K562 (cell line): ENCODE measurements at regions not wholly inside any gene's neighbourhood (a gene's known extent, or its start where the extent isn't known, plus 50 kb on each side); places are given as distances from the start of the nearest gene placed in this dataset.

Experiments used
- ATAC-seq: fragments of 200-7000 bp; cut with Tn5 transposase; 3 replicates; pipeline ENCODE4 v1.9.1; 2020; ENCODE audit warnings: moderate library complexity
- BruUV-seq: library from RNA; stranded (reverse); fragments of 400-500 nt; replicated peaks from 2 replicates; lab custom pipeline; 2021; lab: Mats Ljungman, UMichigan
- CTCF ChIA-PET: fragments of 300-600 bp; formaldehyde crosslinking; extraction: SDS; loops from one replicate; lab custom pipeline; 2021; ENCODE audit warnings: low intra/inter-chr PET ratio; lab: Yijun Ruan, JAX
- POLR2A ChIA-PET: fragments of 300-600, 350-650 bp; sonication (Branson Sonifier 250); formaldehyde crosslinking; extraction: SDS; loops from one replicate; lab custom pipeline; 2021; ENCODE audit warnings: antibody characterized with exemption, inconsistent platforms; lab: Yijun Ruan, JAX
- DNase-seq, 4 experiments: peaks; one replicate each; pipeline versions ENCODE4 v3.0.0 to v3.0.0-alpha.2; 2011 to 2018; ENCODE audit warnings: low spot score in 3 of 4, mixed read lengths in 3 of 4; ENCODE audit errors: extremely low read depth in 1 of 4
- FAIRE-seq: peaks from 2 replicates; lab custom pipeline; 2011; peaks lifted over from hg19 to GRCh38; lab: Jason Lieb, UNC
- H2AFZ ChIP-seq: 2 replicates; pipeline ENCODE4 v1.6.0; 2011; ENCODE audit warnings: low read depth, low read length, control low read depth, inconsistent platforms
- H3K27ac ChIP-seq: fragments of 200-600 bp; 3 replicates; pipeline ENCODE4 v1.8.0; 2011; ENCODE audit warnings: low read depth, mild to moderate bottlenecking, control low read depth, inconsistent platforms, low read length, moderate library complexity, mixed read lengths; ENCODE audit errors: extremely low read depth
- H3K27me3 ChIP-seq, 2 experiments: fragments of 300-600 bp in 1 of 2; 2 replicates in 1 of 2; 3 replicates in 1 of 2; pipeline versions ENCODE4 v1.6.0 to v1.8.0; 2011; ENCODE audit warnings: inconsistent platforms in 2 of 2, low read length in 2 of 2, mild to moderate bottlenecking in 1 of 2, mixed read lengths in 1 of 2, moderate library complexity in 1 of 2; ENCODE audit not compliant: control insufficient read depth in 2 of 2, insufficient read depth in 2 of 2
- H3K36me3 ChIP-seq: fragments of 300-600 bp; 3 replicates; pipeline ENCODE4 v1.8.0; 2011; ENCODE audit warnings: mild to moderate bottlenecking, low read length, inconsistent platforms; ENCODE audit not compliant: control insufficient read depth, insufficient read depth
- H3K4me1 ChIP-seq, 2 experiments: fragments of 200-600 bp in 1 of 2; replicated peaks in 1 of 2; 2 replicates in 1 of 2; 3 replicates in 1 of 2; pipeline versions ENCODE4 v1.5.1 to v1.8.0; 2011; ENCODE audit warnings: inconsistent platforms in 2 of 2, low read length in 2 of 2, mild to moderate bottlenecking in 1 of 2, mixed read lengths in 1 of 2, moderate library complexity in 1 of 2; ENCODE audit not compliant: control insufficient read depth in 2 of 2, insufficient read depth in 2 of 2
- H3K4me2 ChIP-seq: 2 replicates; pipeline ENCODE4 v1.6.1; 2011; ENCODE audit warnings: low read length, control low read depth, inconsistent platforms, mixed read lengths; ENCODE audit not compliant: insufficient read depth
- H3K4me3 ChIP-seq: fragments of 200-600 bp; sonication (generic), shearing (Covaris generic); 2 replicates; pipeline ENCODE4 v1.5.1; 2016; ENCODE audit warnings: control low read depth, inconsistent platforms
- H3K79me2 ChIP-seq: fragments of 200-600 bp; 3 replicates; pipeline ENCODE4 v1.8.0; 2011; ENCODE audit warnings: low read length, inconsistent platforms; ENCODE audit not compliant: control insufficient read depth, insufficient read depth
- H3K9ac ChIP-seq, 2 experiments: 2 replicates each; pipeline versions ENCODE4 v1.6.0 to v1.6.1; 2011; ENCODE audit warnings: low read depth in 2 of 2, low read length in 2 of 2, control low read depth in 1 of 2, inconsistent platforms in 1 of 2, mild to moderate bottlenecking in 1 of 2, mixed read lengths in 1 of 2; ENCODE audit not compliant: insufficient read depth in 1 of 2
- H3K9me1 ChIP-seq: one replicate; pipeline ENCODE4 v1.6.0; 2011; ENCODE audit warnings: inconsistent platforms, mild to moderate bottlenecking, low read length, moderate library complexity; ENCODE audit not compliant: control insufficient read depth, insufficient read depth
- H3K9me3 ChIP-seq: replicated peaks from 2 replicates; pipeline ENCODE4 v1.5.1; 2011; ENCODE audit warnings: low read depth, low read length, inconsistent platforms; ENCODE audit not compliant: control insufficient read depth, insufficient read depth
- H4K20me1 ChIP-seq: replicated peaks from 2 replicates; pipeline ENCODE4 v1.6.1; 2011; ENCODE audit warnings: low read length, inconsistent platforms, mixed read lengths; ENCODE audit not compliant: control insufficient read depth, insufficient read depth
- ARHGAP35 ChIP-seq: fragments of 450-650 bp; IDR thresholded peaks from 2 replicates; pipeline ENCODE4 v1.6.1; 2018; ENCODE audit not compliant: partially characterized antibody
- ATF1 ChIP-seq, 2 experiments: fragments of 450-650 bp in 1 of 2; IDR thresholded peaks; 2 replicates each; pipeline ENCODE4 v1.6.1; 2016; ENCODE audit warnings: missing compliant biosample characterization in 1 of 2, missing genetic modification characterization in 1 of 2
- ILK ChIP-seq: fragments of 450-650 bp; IDR thresholded peaks from 2 replicates; pipeline ENCODE4 v1.6.1; 2016; ENCODE audit warnings: missing genetic modification characterization, low read depth, mild to moderate bottlenecking, missing compliant biosample characterization, moderate library complexity, borderline replicate concordance
- RBM17 ChIP-seq: fragments of 200-400 bp; formaldehyde crosslinking; IDR thresholded peaks from 2 replicates; pipeline ENCODE4 v1.6.1; 2017; ENCODE audit warnings: low read depth, mild to moderate bottlenecking, low read length, borderline replicate concordance
- SMARCC2 ChIP-seq: fragments of 450-650 bp; IDR thresholded peaks from 2 replicates; pipeline ENCODE4 v1.6.1; 2017; ENCODE audit warnings: antibody characterized with exemption, moderate library complexity, mild to moderate bottlenecking, low read depth
- U2AF2 ChIP-seq: fragments of 200-400 bp; formaldehyde crosslinking; optimal IDR thresholded peaks from 2 replicates; pipeline ENCODE3; 2017; ENCODE audit warnings: low read depth, mild to moderate bottlenecking, low read length
- XRCC3 ChIP-seq: fragments of 450-650 bp; IDR thresholded peaks from 2 replicates; pipeline ENCODE4 v1.6.1; 2017; ENCODE audit warnings: mild to moderate bottlenecking, moderate library complexity
- ZFP1 ChIP-seq: fragments of 450-650 bp; formaldehyde crosslinking; IDR thresholded peaks from 2 replicates; pipeline ENCODE4 v1.4.0; 2020; ENCODE audit warnings: mild to moderate bottlenecking, mixed read lengths
- WGBS: fragments of 100-300 bp; shearing (Covaris generic); methylation state at CpG from one replicate; pipeline ENCODE4 v1.1.6; 2016; ENCODE audit warnings: low coverage, mixed read lengths; ENCODE audit not compliant: insufficient coverage; ENCODE audit errors: missing lambda C conversion rate; 5-methylcytosine and 5-hydroxymethylcytosine counted together
- in situ Hi-C: fragments of 300-500 bp; cut with MboI; formaldehyde crosslinking; loops from 4 replicates; pipeline ENCODE4 v1.15.0; 2018; ENCODE audit warnings: inconsistent platforms, mixed read lengths
- intact Hi-C: fragments of 100-400 bp; cut with micrococcal nuclease; formaldehyde crosslinking; loops from 2 replicates; pipeline ENCODE4 v1.14.2; 2022
- TF ChIP-seq, protein P1 (sequence below), 2 experiments: fragments of 250-450 bp in 1 of 2; fragments of 450-650 bp in 1 of 2; sonication (Bioruptor Pico) in 1 of 2; IDR thresholded peaks; 2 replicates each; pipeline versions ENCODE4 v1.6.1 to v1.8.0; 2016 to 2021; ENCODE audit warnings: mild to moderate bottlenecking in 2 of 2, moderate library complexity in 2 of 2, missing compliant biosample characterization in 1 of 2, missing genetic modification characterization in 1 of 2
- TF ChIP-seq, protein P2 (sequence below): IDR thresholded peaks from 2 replicates; pipeline ENCODE4 v1.6.1; 2011; ENCODE audit warnings: borderline replicate concordance, low read depth, mild to moderate bottlenecking, moderate library complexity, low read length; ENCODE audit not compliant: insufficient read depth, poor library complexity, severe bottlenecking
- TF ChIP-seq, protein P3 (sequence below): fragments of 450-650 bp; formaldehyde crosslinking; IDR thresholded peaks from 2 replicates; pipeline ENCODE4 v1.4.0; 2020; ENCODE audit warnings: mild to moderate bottlenecking, moderate library complexity
- TF ChIP-seq, protein P4 (sequence below), 3 experiments: fragments of 200-800 bp in 1 of 3; fragments of 250-450 bp in 1 of 3; fragments of 450-650 bp in 1 of 3; sonication (Bioruptor Pico) in 1 of 3; sonication (Bioruptor generic) in 1 of 3; formaldehyde crosslinking in 1 of 3; IDR thresholded peaks; 2 replicates each; pipeline versions ENCODE4 v1.6.1 to v1.8.0; 2016 to 2022; ENCODE audit warnings: mild to moderate bottlenecking in 2 of 3, missing genetic modification characterization in 2 of 3, missing compliant biosample characterization in 1 of 3, moderate library complexity in 1 of 3

DNA sequence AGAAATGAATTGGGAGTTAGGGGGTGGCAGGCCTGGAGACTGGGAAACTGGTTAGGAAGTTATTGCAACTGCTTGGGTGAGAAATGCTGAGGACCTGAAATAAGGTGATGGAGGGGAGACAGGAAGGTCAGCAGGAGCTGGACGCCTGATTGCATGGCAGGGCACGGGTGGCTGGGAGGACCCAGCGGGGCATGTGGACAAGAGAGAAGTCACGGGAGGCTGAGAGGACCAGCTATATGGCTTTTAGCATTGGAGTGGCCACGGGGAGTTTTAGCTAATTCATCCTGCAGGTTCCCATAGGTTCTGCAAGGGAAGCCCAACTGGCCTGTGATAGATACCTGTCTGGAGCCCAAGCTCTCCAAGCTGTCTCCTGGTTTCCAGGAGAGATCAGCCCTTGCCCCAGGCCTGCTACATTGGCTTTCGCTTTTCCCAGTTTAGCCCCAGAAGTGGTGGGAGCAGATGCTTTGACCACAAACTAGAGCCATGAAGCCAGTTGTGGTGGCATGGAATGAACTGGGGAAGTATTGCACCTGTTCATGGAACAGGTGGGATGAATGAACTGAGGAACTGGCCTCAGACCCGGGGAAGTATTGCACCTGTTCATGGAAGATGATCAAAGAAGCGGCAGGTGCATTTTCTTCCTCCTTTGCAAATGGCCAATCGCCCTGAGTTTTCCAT lies 93.6 kb upstream of the TAF1B start:
- no peak overlapping the region for H3K4me3 ChIP-seq
- intact Hi-C loops: no loop called here

More for the DNA sequence above, 93.6 kb upstream of the TAF1B start:
- H3K27me3 ChIP-seq: peaks cover 0 to 16% of the 10 kb centered on the region in 2 experiments; a peak in 3 of 5 replicates
- H2AFZ ChIP-seq: no peak overlapping the region
- WGBS: 13% methylated on average over 9 of the region's 9 CpGs
- H3K36me3 ChIP-seq: no peaks in the 10 kb centered on the region
- in situ Hi-C loops: no loop called here
- no peak overlapping the region for H3K4me2 ChIP-seq
- H3K4me1 ChIP-seq: peaks cover 23 to 28% of the 10 kb centered on the region in 2 experiments
- peaks cover 3% of the 10 kb centered on the region; the same call in 1 of the 2 replicates for H4K20me1 ChIP-seq
- DNase-seq (no peak), FAIRE-seq (no peak), ATAC-seq (no peak)
- H3K9me3 ChIP-seq: no peaks in the 10 kb centered on the region
- CTCF ChIA-PET: no interaction called here
- no peak overlapping the region for H3K27ac ChIP-seq
- BruUV-seq: no TSS peak
- POLR2A ChIA-PET: interaction anchor here (0.6 kb wide), 1 partner anchor 278 kb away, joined by 3 read pairs; no protein-coding TSS in a partner anchor
- no peak overlapping the region for H3K9ac ChIP-seq
- H3K9me1 ChIP-seq: no peaks in the 10 kb centered on the region
- H3K79me2 ChIP-seq: no peaks in the 10 kb centered on the region
- TF ChIP-seq ARHGAP35 (no peak), SMARCC2 (no peak), ATF1 (CRISPR knock-in tag; IDR thresholded peaks at IDR 0.05) (no peak), ATF1 (tag; IDR thresholded peaks at IDR 0.05) (no peak), XRCC3 (no peak), ILK (tag) (no peak), ZFP1 (no peak), RBM17 (no peak), U2AF2 (no peak)
- TF ChIP-seq, protein P1, sequence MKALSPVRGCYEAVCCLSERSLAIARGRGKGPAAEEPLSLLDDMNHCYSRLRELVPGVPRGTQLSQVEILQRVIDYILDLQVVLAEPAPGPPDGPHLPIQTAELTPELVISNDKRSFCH (CRISPR knock-in tag; IDR thresholded peaks at IDR 0.05): no peak
- TF ChIP-seq, protein P1 (tag; IDR thresholded peaks at IDR 0.05): no peak
- TF ChIP-seq, protein P2, sequence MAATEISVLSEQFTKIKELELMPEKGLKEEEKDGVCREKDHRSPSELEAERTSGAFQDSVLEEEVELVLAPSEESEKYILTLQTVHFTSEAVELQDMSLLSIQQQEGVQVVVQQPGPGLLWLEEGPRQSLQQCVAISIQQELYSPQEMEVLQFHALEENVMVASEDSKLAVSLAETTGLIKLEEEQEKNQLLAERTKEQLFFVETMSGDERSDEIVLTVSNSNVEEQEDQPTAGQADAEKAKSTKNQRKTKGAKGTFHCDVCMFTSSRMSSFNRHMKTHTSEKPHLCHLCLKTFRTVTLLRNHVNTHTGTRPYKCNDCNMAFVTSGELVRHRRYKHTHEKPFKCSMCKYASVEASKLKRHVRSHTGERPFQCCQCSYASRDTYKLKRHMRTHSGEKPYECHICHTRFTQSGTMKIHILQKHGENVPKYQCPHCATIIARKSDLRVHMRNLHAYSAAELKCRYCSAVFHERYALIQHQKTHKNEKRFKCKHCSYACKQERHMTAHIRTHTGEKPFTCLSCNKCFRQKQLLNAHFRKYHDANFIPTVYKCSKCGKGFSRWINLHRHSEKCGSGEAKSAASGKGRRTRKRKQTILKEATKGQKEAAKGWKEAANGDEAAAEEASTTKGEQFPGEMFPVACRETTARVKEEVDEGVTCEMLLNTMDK: no peak
- TF ChIP-seq, protein P3, sequence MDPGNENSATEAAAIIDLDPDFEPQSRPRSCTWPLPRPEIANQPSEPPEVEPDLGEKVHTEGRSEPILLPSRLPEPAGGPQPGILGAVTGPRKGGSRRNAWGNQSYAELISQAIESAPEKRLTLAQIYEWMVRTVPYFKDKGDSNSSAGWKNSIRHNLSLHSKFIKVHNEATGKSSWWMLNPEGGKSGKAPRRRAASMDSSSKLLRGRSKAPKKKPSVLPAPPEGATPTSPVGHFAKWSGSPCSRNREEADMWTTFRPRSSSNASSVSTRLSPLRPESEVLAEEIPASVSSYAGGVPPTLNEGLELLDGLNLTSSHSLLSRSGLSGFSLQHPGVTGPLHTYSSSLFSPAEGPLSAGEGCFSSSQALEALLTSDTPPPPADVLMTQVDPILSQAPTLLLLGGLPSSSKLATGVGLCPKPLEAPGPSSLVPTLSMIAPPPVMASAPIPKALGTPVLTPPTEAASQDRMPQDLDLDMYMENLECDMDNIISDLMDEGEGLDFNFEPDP: no peak
- TF ChIP-seq, protein P4, sequence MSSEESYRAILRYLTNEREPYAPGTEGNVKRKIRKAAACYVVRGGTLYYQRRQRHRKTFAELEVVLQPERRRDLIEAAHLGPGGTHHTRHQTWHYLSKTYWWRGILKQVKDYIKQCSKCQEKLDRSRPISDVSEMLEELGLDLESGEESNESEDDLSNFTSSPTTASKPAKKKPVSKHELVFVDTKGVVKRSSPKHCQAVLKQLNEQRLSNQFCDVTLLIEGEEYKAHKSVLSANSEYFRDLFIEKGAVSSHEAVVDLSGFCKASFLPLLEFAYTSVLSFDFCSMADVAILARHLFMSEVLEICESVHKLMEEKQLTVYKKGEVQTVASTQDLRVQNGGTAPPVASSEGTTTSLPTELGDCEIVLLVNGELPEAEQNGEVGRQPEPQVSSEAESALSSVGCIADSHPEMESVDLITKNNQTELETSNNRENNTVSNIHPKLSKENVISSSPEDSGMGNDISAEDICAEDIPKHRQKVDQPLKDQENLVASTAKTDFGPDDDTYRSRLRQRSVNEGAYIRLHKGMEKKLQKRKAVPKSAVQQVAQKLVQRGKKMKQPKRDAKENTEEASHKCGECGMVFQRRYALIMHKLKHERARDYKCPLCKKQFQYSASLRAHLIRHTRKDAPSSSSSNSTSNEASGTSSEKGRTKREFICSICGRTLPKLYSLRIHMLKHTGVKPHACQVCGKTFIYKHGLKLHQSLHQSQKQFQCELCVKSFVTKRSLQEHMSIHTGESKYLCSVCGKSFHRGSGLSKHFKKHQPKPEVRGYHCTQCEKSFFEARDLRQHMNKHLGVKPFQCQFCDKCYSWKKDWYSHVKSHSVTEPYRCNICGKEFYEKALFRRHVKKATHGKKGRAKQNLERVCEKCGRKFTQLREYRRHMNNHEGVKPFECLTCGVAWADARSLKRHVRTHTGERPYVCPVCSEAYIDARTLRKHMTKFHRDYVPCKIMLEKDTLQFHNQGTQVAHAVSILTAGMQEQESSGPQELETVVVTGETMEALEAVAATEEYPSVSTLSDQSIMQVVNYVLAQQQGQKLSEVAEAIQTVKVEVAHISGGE (CRISPR knock-in tag; IDR thresholded peaks at IDR 0.05): no peak
